GM12878 (cell line): ENCODE measurements at regions not wholly inside any gene's neighbourhood (a gene's known extent, or its start where the extent isn't known, plus 50 kb on each side); places are given as distances from the start of the nearest gene placed in this dataset.

Source experiments
- ATAC-seq: fragments of 200-7000 bp; cut with Tn5 transposase; 3 replicates; pipeline ENCODE4 v1.9.1; 2020; ENCODE audit warnings: mild to moderate bottlenecking, moderate library complexity
- BruUV-seq: library from RNA; stranded (reverse); fragments of 400-500 nt; replicated peaks from 2 replicates; lab custom pipeline; 2021; lab: Mats Ljungman, UMichigan
- CTCF ChIA-PET: fragments of 300-600 bp; sonication (Branson Sonifier 250); formaldehyde crosslinking; extraction: SDS; loops from one replicate; lab custom pipeline; 2021; ENCODE audit warnings: inconsistent platforms; lab: Yijun Ruan, JAX
- POLR2A ChIA-PET: fragments of 350-600 bp; formaldehyde crosslinking; extraction: SDS; loops from one replicate; lab custom pipeline; 2021; ENCODE audit warnings: inconsistent platforms; lab: Charles Lee
- RAD21 ChIA-PET: fragments of 300-600 bp; sonication (Branson Sonifier 250); formaldehyde crosslinking; loops from one replicate; lab custom pipeline; 2023; ENCODE audit warnings: antibody characterized with exemption; ENCODE audit not compliant: unreplicated experiment; lab: Charles Lee
- SMC1A ChIA-PET: fragments of 300-600 bp; sonication (Branson Sonifier 250); formaldehyde crosslinking; loops from one replicate; lab custom pipeline; 2023; ENCODE audit not compliant: unreplicated experiment, uncharacterized antibody; lab: Charles Lee
- DNase-seq: peaks from one replicate; pipeline ENCODE4 v3.0.0-alpha.2; 2011; ENCODE audit warnings: low read depth, low spot score
- FAIRE-seq: peaks from 3 replicates; lab custom pipeline; 2011; peaks lifted over from hg19 to GRCh38; lab: Jason Lieb, UNC
- H2AFZ ChIP-seq: 2 replicates; pipeline ENCODE4 v1.6.0; 2011; ENCODE audit warnings: low read depth, low read length, control low read depth; ENCODE audit not compliant: control insufficient read depth
- H3K27ac ChIP-seq: 2 replicates; pipeline ENCODE4 v1.5.1; 2011; ENCODE audit warnings: control low read depth; ENCODE audit not compliant: control insufficient read depth, insufficient read depth
- H3K27me3 ChIP-seq, 2 experiments: replicated peaks in 1 of 2; 2 replicates each; pipeline versions ENCODE4 v1.6.0 to v1.6.1; 2011; ENCODE audit warnings: low read length in 1 of 2; ENCODE audit not compliant: control insufficient read depth in 2 of 2, insufficient read depth in 2 of 2
- H3K36me3 ChIP-seq, 2 experiments: 2 replicates each; pipeline ENCODE4 v1.5.1; 2011; ENCODE audit warnings: low read length in 1 of 2; ENCODE audit not compliant: control insufficient read depth in 2 of 2, insufficient read depth in 2 of 2
- H3K4me1 ChIP-seq: 2 replicates; pipeline ENCODE4 v1.6.1; 2011; ENCODE audit warnings: mild to moderate bottlenecking, low read length, moderate library complexity, mixed read lengths; ENCODE audit not compliant: control insufficient read depth, insufficient read depth
- H3K4me2 ChIP-seq: 2 replicates; pipeline ENCODE4 v1.6.0; 2011; ENCODE audit warnings: control low read depth; ENCODE audit not compliant: control insufficient read depth, insufficient read depth
- H3K4me3 ChIP-seq: fragments of 200-600 bp; sonication (generic); 2 replicates; pipeline ENCODE4 v1.5.1; 2016
- H3K79me2 ChIP-seq: 2 replicates; pipeline ENCODE4 v1.6.0; 2011; ENCODE audit warnings: low read length; ENCODE audit not compliant: control insufficient read depth, insufficient read depth
- H3K9ac ChIP-seq: 2 replicates; pipeline ENCODE4 v1.8.0; 2011; ENCODE audit warnings: low read length, control low read depth, mixed read lengths; ENCODE audit not compliant: control insufficient read depth, insufficient read depth
- H3K9me3 ChIP-seq: replicated peaks from 3 replicates; pipeline ENCODE4 v1.5.1; 2011; ENCODE audit warnings: mild to moderate bottlenecking, low read length; ENCODE audit not compliant: control insufficient read depth, insufficient read depth
- H4K20me1 ChIP-seq: 2 replicates; pipeline ENCODE4 v1.6.0; 2011; ENCODE audit not compliant: control insufficient read depth, insufficient read depth
- ATF7 ChIP-seq: fragments of 450-650 bp; IDR thresholded peaks from 2 replicates; pipeline ENCODE4 v1.6.1; 2016; ENCODE audit warnings: low read depth, mild to moderate bottlenecking
- BMI1 ChIP-seq: fragments of 450-650 bp; IDR thresholded peaks from 2 replicates; pipeline ENCODE4 v1.6.1; 2016; ENCODE audit warnings: mild to moderate bottlenecking, moderate library complexity, borderline replicate concordance
- CREM ChIP-seq: IDR thresholded peaks from 2 replicates; pipeline ENCODE4 v1.6.1; 2014; ENCODE audit warnings: antibody characterized with exemption, low read depth
- EP300 ChIP-seq, 2 experiments: fragments of 150-350 bp in 1 of 2; IDR thresholded peaks; 2 replicates each; pipeline ENCODE4 v1.6.1; 2011 to 2012; ENCODE audit warnings: low read depth in 2 of 2, low read length in 2 of 2, borderline replicate concordance in 1 of 2, improper control_type of control experiment in 1 of 2, inconsistent platforms in 1 of 2; ENCODE audit not compliant: control insufficient read depth in 1 of 2
- ETV6 ChIP-seq, 2 experiments: fragments of 450-650 bp in 1 of 2; IDR thresholded peaks in 1 of 2; conservative IDR thresholded peaks in 1 of 2; 2 replicates each; pipeline ENCODE4 v1.6.1; 2014; ENCODE audit warnings: antibody characterized with exemption in 1 of 2, borderline replicate concordance in 1 of 2, low read depth in 1 of 2, mild to moderate bottlenecking in 1 of 2, moderate library complexity in 1 of 2
- KAT2A ChIP-seq: conservative IDR thresholded peaks from 2 replicates; pipeline ENCODE4 v1.6.1; 2011; ENCODE audit warnings: low read depth, low read length; ENCODE audit not compliant: control insufficient read depth
- KLF5 ChIP-seq: fragments of 450-650 bp; IDR thresholded peaks from 2 replicates; pipeline ENCODE4 v1.6.1; 2014; ENCODE audit warnings: mild to moderate bottlenecking; ENCODE audit not compliant: partially characterized antibody
- NBN ChIP-seq: fragments of 450-650 bp; IDR thresholded peaks from 2 replicates; pipeline ENCODE4 v1.6.1; 2016
- NFIC ChIP-seq: IDR thresholded peaks from 2 replicates; pipeline ENCODE4 v1.6.1; 2012; ENCODE audit warnings: low read depth, mild to moderate bottlenecking, inconsistent platforms, low read length, moderate library complexity
- NKRF ChIP-seq: fragments of 450-650 bp; conservative IDR thresholded peaks from 2 replicates; pipeline ENCODE4 v1.6.1; 2017; ENCODE audit warnings: mild to moderate bottlenecking, moderate library complexity
- NR2C2 ChIP-seq: IDR thresholded peaks from 2 replicates; pipeline ENCODE4 v1.6.1; 2011; ENCODE audit warnings: borderline replicate concordance, low read depth; ENCODE audit not compliant: control insufficient read depth, insufficient read length
- PML ChIP-seq: IDR thresholded peaks from 2 replicates; pipeline ENCODE4 v1.6.1; 2012; ENCODE audit warnings: low read length, inconsistent platforms
- SMAD5 ChIP-seq: IDR thresholded peaks from 2 replicates; pipeline ENCODE4 v1.6.1; 2016; ENCODE audit warnings: antibody characterized with exemption, low read depth
- SMC3 ChIP-seq: IDR thresholded peaks from 2 replicates; pipeline ENCODE4 v1.6.1; 2011; ENCODE audit warnings: low read length, improper control_type of control experiment, borderline replicate concordance
- SREBF2 ChIP-seq: IDR thresholded peaks from 2 replicates; pipeline ENCODE4 v1.6.1; 2012; ENCODE audit warnings: mild to moderate bottlenecking, low read length
- TCF7 ChIP-seq: IDR thresholded peaks from 2 replicates; pipeline ENCODE4 v1.6.1; 2014; ENCODE audit warnings: antibody characterized with exemption, borderline replicate concordance
- ZNF24 ChIP-seq: fragments of 450-650 bp; IDR thresholded peaks from 2 replicates; pipeline ENCODE4 v1.6.1; 2017; ENCODE audit warnings: antibody characterized with exemption, mild to moderate bottlenecking
- ZNF384 ChIP-seq: IDR thresholded peaks from 2 replicates; pipeline ENCODE4 v1.6.1; 2012; ENCODE audit warnings: low read depth, mild to moderate bottlenecking, low read length, improper control_type of control experiment, borderline replicate concordance
- WGBS: methylation state at CpG from one replicate; pipeline ENCODE4 v1.1.6; 2016; ENCODE audit warnings: low lambda C conversion rate; ENCODE audit not compliant: insufficient replicate concordance, insufficient coverage; ENCODE audit errors: missing lambda C conversion rate; 5-methylcytosine and 5-hydroxymethylcytosine counted together
- in situ Hi-C: fragments of 300-500 bp; cut with MboI; formaldehyde crosslinking; loops from 9 replicates; pipeline ENCODE4 v1.14.3; 2018; ENCODE audit warnings: mixed read lengths
- intact Hi-C: fragments of 100-400 bp; cut with micrococcal nuclease; formaldehyde crosslinking; loops from one replicate; pipeline ENCODE4 v1.14.2; 2022; ENCODE audit not compliant: unreplicated experiment
- TF ChIP-seq, protein P1 (sequence below): IDR thresholded peaks from 2 replicates; pipeline ENCODE4 v1.6.1; 2012; ENCODE audit warnings: improper control_type of control experiment, low read depth, low read length; ENCODE audit not compliant: insufficient replicate concordance

GRCh38 chr12:19709889-19710288, 270.6 kb downstream of the AEBP2 start:
- RAD21 ChIA-PET = no interaction called here
- SMC1A ChIA-PET = no interaction called here
- no peak overlapping the region for H3K4me3 ChIP-seq
- POLR2A ChIA-PET = interaction anchor here (0.6 kb wide), 1 partner anchor 329 kb away, joined by 4 read pairs; no protein-coding TSS in a partner anchor
- in situ Hi-C loops (no loop called here), intact Hi-C loops (no loop called here)
- FAIRE-seq = no peak
- 0% methylated on average over 2 of the region's 2 CpGs for WGBS
- CTCF ChIA-PET = no interaction called here
- no peak overlapping the region for H3K27ac ChIP-seq
- H3K4me1 ChIP-seq = no peaks in the 10 kb centered on the region
- no TSS peak for BruUV-seq
- H2AFZ ChIP-seq = no peak overlapping the region
- no peaks in the 10 kb centered on the region for H3K27me3 ChIP-seq
- H3K9me3 ChIP-seq = no peaks in the 10 kb centered on the region
- H3K4me2 ChIP-seq = no peak overlapping the region
- ATAC-seq = no peak
- no peaks in the 10 kb centered on the region for H4K20me1 ChIP-seq
- DNase-seq = no peak
- no peaks in the 10 kb centered on the region for H3K79me2 ChIP-seq
- no peaks in the 10 kb centered on the region for H3K36me3 ChIP-seq
- H3K9ac ChIP-seq = no peak overlapping the region
- TF ChIP-seq NR2C2 = no peak
- no peak for TF ChIP-seq NBN
- no peak for TF ChIP-seq KLF5
- no peak for TF ChIP-seq EP300 (IDR thresholded peaks at IDR 0.05; ENCODE audit: borderline replicate concordance in 1 of 2, control insufficient read depth in 1 of 2, low read depth in 2 of 2, low read length in 2 of 2)
- TF ChIP-seq ETV6 (conservative IDR thresholded peaks at IDR 0.05 in 1 of 2, IDR thresholded peaks at IDR 0.05 in 1 of 2; ENCODE audit: borderline replicate concordance in 1 of 2, low read depth in 1 of 2) = no peak
- no peak for TF ChIP-seq PML
- TF ChIP-seq KAT2A = no peak
- TF ChIP-seq ZNF24 = no peak
- no peak for TF ChIP-seq ZNF384
- no peak for TF ChIP-seq SREBF2
- TF ChIP-seq, protein P1, sequence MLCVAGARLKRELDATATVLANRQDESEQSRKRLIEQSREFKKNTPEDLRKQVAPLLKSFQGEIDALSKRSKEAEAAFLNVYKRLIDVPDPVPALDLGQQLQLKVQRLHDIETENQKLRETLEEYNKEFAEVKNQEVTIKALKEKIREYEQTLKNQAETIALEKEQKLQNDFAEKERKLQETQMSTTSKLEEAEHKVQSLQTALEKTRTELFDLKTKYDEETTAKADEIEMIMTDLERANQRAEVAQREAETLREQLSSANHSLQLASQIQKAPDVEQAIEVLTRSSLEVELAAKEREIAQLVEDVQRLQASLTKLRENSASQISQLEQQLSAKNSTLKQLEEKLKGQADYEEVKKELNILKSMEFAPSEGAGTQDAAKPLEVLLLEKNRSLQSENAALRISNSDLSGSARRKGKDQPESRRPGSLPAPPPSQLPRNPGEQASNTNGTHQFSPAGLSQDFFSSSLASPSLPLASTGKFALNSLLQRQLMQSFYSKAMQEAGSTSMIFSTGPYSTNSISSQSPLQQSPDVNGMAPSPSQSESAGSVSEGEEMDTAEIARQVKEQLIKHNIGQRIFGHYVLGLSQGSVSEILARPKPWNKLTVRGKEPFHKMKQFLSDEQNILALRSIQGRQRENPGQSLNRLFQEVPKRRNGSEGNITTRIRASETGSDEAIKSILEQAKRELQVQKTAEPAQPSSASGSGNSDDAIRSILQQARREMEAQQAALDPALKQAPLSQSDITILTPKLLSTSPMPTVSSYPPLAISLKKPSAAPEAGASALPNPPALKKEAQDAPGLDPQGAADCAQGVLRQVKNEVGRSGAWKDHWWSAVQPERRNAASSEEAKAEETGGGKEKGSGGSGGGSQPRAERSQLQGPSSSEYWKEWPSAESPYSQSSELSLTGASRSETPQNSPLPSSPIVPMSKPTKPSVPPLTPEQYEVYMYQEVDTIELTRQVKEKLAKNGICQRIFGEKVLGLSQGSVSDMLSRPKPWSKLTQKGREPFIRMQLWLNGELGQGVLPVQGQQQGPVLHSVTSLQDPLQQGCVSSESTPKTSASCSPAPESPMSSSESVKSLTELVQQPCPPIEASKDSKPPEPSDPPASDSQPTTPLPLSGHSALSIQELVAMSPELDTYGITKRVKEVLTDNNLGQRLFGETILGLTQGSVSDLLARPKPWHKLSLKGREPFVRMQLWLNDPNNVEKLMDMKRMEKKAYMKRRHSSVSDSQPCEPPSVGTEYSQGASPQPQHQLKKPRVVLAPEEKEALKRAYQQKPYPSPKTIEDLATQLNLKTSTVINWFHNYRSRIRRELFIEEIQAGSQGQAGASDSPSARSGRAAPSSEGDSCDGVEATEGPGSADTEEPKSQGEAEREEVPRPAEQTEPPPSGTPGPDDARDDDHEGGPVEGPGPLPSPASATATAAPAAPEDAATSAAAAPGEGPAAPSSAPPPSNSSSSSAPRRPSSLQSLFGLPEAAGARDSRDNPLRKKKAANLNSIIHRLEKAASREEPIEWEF = no peak
- TF ChIP-seq ATF7 = no peak
- no peak for TF ChIP-seq SMAD5
- TF ChIP-seq NFIC = no peak
- TF ChIP-seq TCF7 = no peak
- no peak for TF ChIP-seq NKRF
- no peak for TF ChIP-seq CREM
- TF ChIP-seq SMC3 = no peak
- no peak for TF ChIP-seq BMI1
